GM18520 (cell line): ENCODE measurements at regions not wholly inside any gene's neighbourhood (a gene's known extent, or its start where the extent isn't known, plus 50 kb on each side); places are given as distances from the start of the nearest gene placed in this dataset.
"Not testable (repeated sequence)": the region's sequence is repeated elsewhere in the genome, so short reads cannot be mapped to it uniquely, and the experiment has no call there.

Experiments
- ATAC-seq: cut with Tn5 transposase; IDR thresholded peaks from one replicate; pipeline ENCODE4 v1.9.1; 2021; ENCODE audit not compliant: unreplicated experiment

DNA sequence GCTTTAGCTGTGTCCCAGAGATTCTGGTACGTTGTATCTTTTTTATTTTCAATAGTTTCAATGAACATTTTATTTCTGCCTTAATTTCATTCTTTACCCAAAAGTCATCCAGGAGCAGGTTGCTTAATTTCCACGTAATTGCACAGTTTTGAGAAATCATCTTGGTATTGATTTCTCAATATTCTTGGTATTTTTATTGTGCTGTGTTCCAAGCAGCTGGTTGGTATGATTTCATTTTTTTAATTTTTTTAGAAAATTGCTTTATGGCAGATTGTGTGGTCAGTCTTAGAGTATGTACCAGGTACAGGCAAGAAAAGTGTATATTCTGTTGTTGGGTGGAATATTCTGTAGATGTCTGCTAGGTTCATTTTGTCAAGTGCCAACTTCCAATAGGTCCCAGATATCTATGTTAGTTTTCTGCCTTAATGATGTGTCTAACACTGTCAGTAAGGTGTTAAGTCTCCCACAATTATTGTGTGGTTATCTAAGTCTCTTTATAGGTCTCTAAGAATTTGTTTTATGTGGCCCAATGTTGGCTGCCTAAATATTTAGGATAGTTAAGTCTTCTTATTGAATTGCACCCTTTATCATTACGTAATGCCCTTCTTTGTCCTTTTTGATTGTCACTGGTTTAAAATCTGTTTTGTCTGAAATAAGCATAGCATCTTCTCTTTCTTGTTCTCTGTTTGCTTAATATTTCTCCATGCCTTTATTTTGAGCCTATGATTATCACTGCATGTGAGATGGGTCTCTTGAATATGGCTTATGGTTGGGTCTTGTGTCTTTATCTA, 366.9 kb upstream of the IRAK1BP1 start:
- ATAC-seq = no peak

DNA sequence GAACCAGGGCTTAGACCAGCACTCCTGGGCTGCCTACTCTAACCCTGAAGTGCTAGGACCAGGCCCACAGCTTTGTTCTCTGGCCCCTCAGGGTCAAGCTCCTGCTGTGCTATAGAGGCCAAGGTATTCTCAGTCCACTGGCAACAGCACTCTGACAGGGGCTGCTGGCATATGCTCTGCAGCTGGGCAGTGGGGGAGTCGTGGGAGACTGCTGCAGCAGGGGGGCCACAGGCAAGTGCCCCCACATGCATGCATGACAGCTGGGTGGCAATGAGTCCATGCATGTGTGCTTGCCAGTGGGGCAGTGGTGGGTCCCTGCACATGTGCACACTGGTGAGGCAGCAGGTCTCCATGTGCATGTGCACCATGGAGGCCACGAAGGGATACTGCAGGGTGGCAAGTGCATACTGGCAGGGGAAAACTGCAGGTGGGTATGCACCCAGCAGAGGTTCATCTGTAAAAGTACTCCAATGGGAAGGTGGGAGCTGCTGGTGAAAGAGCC, 364.9 kb upstream of the IRAK1BP1 start:
- no peak for ATAC-seq

DNA sequence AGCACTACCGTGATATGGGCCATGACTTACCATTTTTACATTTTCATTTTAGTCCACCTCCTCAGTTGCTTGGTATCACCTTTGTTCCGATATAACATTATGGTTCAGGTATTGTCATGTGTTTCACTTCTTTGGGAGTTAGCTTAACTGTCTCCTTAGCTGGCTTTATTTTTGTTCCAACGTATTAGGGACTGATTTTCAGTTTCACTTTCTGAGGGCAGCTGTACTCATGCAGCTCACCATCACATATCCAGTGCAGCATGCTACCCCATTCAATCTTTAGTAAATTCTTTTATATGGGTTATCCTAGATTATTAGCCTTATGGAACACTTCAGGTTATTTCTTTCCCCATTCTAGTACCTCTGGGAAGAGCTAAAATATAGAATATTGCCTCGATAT, 362.2 kb upstream of the IRAK1BP1 start:
- ATAC-seq = peak; percentile 52

DNA sequence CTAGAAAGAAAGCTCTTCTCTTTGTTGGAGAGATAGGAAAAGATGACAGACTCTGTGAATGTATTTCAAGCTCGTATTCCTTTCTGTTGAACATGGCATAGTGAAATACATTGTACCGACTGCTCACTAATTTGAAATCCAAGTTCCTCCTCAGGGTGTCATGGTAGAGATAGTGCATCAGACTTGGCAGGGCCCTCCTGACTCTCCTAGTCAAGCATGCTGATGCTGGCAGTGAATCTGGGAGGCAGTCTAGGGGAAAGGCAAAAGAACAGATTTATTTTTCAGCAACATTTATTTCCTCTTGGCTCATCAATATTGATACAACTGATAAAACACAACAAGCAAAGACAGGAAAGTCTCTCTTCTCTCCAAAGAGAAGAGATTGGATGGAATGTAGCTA, 356.3 kb upstream of the IRAK1BP1 start:
- ATAC-seq = no peak

DNA sequence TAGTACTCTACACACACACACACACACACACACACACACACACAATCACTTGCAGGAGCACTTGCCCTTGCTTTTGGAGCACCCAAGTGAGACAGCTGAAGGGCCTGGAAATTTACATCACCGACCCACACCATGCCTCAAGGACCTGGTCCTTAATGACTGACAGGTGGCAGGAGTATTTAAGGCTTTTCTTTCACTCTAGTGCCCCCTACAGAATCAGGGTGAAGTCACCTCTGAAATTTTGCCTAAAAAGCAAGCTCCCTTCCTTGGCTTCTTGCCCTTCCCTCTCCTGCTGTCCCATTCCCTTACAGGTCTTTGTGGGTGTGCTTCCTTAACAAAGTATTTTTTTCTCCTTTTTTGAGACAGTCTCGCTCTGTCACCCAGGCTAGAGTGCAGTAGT, 353.5 kb upstream of the IRAK1BP1 start:
- ATAC-seq = no peak

DNA sequence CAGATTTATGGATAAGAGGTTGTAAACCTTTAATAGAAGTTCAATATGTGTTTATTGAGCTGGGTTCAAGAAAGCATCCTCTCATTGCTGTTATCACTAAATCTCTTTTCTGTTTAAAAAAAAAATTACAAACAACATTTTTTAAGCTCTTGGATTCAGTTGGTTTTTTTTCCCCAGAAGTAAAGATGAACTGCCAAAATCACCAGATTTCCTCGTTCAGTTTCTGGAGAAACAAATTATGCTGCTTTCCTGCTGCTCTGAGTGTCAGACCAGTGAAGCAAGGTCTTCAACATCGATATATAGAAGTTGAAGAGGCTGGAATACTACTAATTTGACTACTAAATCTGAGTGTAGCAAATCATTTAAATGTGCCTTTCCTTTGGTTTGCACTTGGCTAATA, 352.1 kb upstream of the IRAK1BP1 start:
- ATAC-seq = no peak

DNA sequence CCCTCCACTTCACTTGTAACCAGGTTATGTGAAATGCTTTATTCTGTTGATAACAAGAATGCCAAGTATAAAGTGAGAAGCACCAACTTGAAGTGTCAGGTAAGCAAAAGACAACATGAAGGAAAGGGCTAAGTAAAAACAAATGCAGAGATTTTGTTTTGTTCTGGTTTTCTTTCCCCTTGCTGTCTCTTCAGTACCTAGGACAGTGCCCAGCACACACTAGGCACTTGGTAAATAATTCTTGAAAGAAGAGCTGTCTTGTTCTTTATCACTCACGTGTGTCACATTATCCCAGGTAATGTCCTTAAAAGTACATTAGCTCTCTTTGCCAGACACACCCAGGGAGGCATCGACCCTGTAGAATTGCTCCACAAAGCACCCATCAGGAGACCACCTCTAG, 350.0 kb upstream of the IRAK1BP1 start:
- ATAC-seq = no peak

DNA sequence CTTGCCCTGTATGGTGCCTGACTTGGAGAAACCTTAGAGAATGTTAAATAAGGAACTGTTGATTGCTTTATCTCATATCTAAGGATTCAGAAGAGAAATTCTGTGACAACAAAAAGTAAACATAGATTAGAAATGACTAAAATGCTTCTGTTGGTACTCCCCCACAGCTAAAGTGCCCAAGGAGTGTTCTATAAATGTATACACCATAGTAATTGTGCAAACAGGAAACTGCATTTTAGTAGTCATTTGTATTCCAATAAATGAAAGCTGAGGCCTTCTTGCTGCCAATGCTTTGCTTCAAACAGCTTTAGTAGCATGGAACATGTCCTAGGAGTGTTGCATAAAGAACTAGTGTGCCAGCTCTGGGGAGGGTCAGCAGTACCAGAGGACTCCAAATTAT, 343.7 kb upstream of the IRAK1BP1 start:
- no peak for ATAC-seq

DNA sequence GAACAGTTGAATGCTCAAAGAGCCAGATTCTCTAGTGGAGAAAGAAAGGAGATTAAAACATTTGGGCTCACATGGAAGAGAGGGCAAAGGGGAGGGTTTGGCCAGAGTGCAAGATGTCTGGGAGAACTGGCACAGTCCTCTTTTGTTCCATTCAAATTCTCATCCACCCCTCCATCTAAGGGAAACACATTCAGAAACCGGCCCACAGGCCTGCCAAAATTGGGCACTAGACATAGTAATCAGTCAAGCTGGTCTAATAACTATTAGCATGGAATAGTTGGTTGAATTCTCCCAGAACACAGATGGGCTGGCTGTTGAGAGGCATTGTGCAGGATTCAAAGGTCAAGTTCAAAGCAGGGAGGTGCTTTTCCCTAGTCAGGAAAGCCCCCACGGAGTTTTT, 341.4 kb upstream of the IRAK1BP1 start:
- no peak for ATAC-seq

DNA sequence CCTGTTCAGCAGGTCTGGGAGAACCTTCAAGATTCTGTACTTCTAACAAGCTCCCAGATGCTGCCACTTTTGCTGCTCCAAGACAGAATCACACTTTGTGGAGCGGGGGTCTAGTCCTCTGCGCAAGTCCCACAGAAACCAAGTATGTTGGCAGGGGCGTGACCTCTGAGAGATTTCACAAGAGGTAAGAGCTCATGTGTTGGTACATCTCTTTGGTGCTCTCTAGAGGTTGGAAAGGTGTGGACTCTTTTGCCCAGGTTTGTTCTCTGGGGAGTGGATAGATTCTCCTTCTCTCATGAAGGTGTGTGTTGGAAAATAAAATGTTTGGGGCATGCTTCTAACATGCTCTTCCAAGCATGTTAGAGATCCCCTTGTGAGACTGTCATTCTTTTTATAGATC, 340.9 kb upstream of the IRAK1BP1 start:
- ATAC-seq = no peak

DNA sequence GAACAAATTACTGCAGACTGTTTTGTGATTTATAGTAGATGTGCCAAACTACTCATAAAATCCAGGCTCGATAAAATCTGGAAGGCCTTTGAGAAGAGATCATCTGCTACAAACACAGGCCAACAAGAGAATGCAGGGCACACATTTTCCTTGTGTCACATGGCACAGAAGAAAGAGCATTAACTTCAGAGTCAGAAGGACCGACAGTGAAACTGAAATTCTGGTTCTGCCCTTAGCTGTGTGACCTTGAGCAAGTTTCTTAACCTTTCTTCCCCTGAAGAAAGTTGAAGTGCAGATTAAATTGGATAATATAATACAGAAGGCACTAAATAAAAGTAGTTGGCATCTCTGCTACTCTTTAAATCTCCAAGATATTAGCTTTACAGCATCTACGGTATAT, 338.4 kb upstream of the IRAK1BP1 start:
- ATAC-seq = no peak

DNA sequence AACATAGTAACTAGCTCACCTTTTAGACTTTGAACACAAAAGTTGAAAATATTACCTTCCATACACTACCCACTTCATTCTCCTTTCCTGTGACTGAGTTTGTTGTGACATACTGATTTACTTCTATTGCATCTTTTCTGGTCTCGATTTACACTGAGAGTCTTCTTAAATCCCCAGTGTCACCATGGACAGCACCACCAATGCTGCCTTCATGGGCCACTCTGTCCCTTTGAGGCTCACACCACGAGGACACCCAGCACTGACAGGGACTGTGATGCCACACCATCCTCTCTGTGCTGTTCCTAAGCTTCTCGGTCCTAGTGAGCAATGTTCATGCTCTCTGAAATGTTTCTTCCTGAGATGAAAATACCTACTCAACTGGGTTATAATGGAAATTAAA, 337.1 kb upstream of the IRAK1BP1 start:
- ATAC-seq = no peak

DNA sequence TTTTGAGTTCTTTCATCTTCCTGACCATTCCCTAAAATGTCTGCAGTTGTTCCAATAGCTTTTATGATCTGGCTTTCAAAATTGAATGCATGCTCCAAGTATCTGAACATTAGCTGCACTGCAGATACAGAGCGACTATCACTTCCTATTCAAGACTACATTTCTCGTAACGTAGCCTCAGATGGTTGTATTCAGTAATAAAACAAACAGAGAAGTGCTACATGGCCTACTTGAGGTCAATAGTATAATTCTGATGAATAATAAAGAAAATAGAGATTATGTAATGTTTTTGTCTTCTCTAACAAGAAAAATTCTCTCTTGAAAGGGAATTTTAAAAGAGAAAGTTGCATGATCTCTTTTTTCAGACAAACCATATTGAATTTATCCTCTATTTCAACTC, 333.9 kb upstream of the IRAK1BP1 start:
- no peak for ATAC-seq

DNA sequence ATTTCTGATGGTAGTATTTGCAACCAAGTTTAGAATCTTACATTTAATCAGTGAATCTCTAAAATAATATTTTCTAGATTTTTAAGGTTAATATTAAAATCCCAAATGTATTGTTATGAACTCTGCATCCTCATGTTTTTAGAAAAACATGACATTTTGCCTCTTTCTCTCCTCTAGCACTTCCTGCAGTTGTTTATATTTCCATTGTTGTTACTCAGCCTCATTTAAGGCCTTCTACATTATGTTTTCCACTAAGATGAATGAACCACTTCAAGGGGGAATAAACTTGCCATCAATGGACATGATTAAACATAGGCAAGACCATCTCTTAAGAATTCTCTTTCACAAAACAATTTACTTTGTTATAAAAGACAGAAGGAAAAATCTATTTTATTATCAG, 333.5 kb upstream of the IRAK1BP1 start:
- ATAC-seq = no peak

DNA sequence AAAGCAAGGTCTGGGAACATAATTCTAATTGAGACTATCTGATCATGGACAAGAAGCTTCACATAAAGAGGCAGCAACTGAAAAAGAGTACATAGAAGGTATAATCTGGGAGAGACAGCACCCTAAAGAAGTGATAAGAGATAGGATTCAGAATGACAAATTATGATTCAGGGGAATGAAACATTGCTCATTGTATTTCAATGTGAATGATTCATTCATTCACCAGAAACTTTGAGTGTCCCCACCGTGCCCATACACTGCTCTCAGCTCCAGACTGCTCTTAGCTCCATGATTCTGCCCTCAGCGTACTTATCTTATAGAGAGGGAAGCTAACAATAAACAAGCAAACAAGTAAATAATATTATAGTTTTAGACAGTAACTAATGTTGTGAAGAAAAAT, 329.3 kb upstream of the IRAK1BP1 start:
- no peak for ATAC-seq

DNA sequence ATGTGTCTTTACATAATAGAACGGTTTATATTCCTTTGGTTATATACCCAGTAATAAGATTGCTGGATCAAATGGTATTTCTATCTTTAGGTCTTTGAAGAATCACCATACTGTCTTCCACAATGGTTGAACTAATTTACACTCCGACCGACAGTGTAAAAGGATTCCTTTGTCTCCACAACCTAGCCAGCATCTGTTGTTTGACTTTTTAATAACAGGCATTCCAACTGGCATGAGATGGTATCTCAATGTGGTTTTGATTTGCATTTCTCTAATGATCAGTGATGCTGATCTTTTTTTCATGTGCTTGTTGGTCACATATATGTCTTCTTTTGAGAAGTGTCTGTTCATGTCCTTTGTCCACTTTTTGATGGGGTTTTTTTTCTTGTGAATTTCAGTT, 319.7 kb upstream of the IRAK1BP1 start:
- not testable (repeated sequence) for ATAC-seq

DNA sequence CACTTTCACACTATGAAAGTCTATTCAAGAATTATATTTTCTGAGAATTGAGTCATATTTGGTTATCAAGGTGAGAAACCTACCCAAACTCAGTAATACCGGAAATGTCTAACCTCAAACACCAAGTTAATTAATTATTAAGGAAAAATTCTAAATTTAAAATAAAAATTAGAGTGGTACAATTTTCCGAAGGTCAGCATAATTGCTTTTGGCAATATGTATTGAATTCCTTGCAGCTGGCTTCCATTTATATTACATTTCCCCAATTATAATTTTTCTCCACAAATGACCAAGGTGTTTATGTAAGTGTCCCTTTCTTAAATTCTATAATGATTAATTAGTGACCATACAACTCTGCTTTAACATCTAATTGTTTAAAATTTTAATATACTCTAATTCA, 316.0 kb upstream of the IRAK1BP1 start:
- no peak for ATAC-seq

DNA sequence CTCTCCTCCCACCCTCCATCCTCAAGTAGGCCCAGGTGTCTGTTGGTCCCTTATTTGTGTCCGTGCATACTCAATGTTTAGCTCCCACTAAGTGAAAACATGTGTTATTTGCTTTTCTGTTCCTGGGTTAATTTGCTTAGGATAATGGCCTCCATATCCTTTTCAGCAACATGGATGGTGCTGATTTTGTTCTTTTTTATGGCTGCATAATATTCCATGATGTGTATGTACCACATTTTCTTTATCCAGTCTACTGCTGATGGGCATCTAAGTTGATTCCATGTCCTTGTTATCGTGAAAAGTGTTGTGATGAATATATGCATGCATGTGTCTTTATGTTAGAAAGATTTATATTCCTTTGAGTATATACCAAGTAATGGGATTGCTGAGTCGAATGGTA, 314.9 kb upstream of the IRAK1BP1 start:
- no peak for ATAC-seq

DNA sequence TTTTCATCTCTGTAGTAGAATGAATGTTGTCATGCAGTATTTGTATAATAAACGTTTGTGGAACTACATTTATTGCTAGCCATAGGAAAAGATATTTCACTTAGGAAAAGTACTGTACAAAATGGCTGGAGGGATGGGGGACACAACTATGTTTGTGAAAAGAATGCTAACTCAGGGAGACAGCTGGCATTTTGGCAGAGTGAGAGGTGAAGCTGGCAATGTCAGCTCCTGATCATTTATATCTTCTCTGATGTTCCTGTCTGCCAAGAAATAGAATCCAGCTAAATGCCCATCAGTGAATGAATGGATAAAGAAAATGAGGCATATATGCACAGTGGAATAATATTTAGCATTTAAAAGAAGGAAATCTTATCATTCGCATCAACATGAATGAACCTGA, 313.0 kb upstream of the IRAK1BP1 start:
- no peak for ATAC-seq

DNA sequence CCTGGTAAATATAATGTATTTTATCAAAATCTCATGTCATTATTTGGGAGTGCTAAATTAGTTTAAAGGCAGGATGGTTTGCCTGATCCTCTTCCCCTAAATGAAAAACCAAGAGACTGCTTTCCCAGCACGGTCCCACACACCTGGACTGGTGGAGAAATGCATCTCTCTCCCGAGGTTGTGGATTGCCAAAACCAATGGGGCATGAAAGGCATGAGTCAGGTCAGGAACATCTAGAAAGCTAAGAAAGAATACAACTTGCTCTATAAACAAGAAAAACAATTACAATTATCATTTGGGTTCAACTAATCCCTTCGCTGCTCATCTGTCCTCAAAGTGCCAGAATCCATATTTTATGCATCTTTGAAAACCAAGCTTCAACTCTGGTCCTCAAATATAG, 308.3 kb upstream of the IRAK1BP1 start:
- no peak for ATAC-seq

DNA sequence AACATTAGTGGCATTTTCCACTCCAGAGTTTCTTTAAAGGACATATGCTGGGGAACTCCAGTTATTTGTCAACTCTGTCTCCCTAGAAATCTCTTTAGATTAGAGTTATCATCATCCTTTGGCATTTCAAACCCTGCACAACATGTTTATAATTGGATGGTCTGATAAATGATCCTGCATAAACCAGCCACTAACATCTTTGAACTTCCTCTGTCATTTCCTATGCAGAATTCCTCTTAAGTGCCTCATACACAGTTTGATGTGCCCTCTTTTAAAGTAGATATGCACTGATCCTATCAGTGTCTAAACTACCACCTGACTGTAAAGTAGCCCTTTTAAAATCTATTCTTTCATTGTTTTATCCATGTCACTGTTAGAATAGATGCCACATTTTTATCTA, 306.3 kb upstream of the IRAK1BP1 start:
- no peak for ATAC-seq

DNA sequence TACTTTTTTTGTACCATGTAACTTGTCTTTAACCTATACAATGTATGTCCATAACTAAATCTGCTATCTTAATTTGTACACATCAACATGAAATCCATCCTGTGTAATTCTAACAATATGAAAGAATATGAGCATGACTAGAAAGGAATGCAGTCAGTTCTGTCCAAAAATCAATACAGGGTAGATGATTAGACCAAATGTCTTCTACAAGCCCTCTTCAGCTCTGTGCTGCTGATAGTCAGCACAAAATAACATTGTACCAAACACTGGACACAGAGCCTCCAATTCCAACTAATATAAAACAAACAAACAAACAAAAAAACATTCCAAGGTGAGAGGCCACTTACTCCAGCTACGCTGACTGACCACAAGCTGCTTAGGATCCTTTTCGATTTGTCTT, 301.4 kb upstream of the IRAK1BP1 start:
- ATAC-seq = no peak

DNA sequence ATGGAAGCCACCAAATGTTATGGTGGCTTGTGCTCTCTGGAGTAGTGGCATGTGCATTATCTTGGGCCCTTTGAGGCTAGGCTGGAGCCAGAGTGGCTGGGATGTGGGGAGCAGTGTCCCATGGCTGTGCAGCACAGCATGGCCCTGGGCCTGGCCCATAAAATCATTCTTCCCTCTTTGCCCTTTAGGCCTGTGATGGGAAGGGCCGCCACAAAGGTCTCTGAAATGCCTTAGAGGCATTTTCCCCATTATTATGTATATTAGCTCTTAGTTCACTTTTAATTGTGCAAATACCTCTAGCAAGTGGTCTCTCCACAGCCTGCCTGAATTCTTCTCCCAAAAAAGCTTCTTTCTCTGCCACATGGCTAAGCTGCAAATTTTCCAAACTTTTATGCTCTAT, 297.3 kb upstream of the IRAK1BP1 start:
- ATAC-seq = no peak
